Thyroid gland (tissue), 4 donors: ENCODE measurements at regions not wholly inside any gene's neighbourhood (a gene's known extent, or its start where the extent isn't known, plus 50 kb on each side); places are given as distances from the start of the nearest gene placed in this dataset.

Experiments
- POLR2A ChIP-seq, 2 donors: fragments of 450-650 bp; IDR thresholded peaks; one replicate each; pipeline ENCODE4 v1.6.1; 2017; ENCODE audit warnings: antibody characterized with exemption in 2 of 2, mild to moderate bottlenecking in 2 of 2, moderate library complexity in 1 of 2
- TF ChIP-seq, protein P1 (sequence below), 6 experiments: fragments of 200-600 bp in 3 of 6; fragments of 450-650 bp in 3 of 6; sonication (generic) in 3 of 6; IDR thresholded peaks; one replicate each; pipeline ENCODE4 v1.5.1; 2016 to 2019; ENCODE audit warnings: antibody characterized with exemption in 6 of 6, mild to moderate bottlenecking in 2 of 6, inconsistent platforms in 1 of 6, moderate library complexity in 1 of 6

DNA sequence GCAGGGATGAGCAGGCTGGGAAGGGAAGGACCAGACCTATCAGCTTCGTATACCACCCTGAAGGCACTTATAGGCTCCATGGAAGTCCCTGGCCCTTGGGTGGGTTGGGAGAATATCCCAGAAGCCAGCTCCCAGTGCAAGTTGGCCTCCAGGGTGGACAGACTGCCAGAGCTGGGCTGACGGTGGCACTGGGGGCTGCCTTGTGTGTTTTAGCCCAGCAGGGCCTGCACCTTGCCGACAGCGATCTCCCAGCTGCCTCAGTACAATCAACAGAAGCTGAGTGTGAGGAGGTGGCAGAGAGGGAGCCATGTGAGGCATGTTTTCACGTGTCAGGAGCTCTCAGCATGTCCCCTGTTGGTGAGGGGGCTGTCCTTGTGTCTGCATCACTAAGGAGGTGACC is 159.5 kb downstream of the VEGFA start:
- no peak for TF ChIP-seq POLR2A (IDR thresholded peaks at IDR 0.05)
- TF ChIP-seq, protein P1, sequence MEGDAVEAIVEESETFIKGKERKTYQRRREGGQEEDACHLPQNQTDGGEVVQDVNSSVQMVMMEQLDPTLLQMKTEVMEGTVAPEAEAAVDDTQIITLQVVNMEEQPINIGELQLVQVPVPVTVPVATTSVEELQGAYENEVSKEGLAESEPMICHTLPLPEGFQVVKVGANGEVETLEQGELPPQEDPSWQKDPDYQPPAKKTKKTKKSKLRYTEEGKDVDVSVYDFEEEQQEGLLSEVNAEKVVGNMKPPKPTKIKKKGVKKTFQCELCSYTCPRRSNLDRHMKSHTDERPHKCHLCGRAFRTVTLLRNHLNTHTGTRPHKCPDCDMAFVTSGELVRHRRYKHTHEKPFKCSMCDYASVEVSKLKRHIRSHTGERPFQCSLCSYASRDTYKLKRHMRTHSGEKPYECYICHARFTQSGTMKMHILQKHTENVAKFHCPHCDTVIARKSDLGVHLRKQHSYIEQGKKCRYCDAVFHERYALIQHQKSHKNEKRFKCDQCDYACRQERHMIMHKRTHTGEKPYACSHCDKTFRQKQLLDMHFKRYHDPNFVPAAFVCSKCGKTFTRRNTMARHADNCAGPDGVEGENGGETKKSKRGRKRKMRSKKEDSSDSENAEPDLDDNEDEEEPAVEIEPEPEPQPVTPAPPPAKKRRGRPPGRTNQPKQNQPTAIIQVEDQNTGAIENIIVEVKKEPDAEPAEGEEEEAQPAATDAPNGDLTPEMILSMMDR (IDR thresholded peaks at IDR 0.05), result no peak
